Stomach smooth muscle (tissue), 2 donors: ENCODE measurements at regions not wholly inside any gene's neighbourhood (a gene's known extent, or its start where the extent isn't known, plus 50 kb on each side); places are given as distances from the start of the nearest gene placed in this dataset.
"Not testable (repeated sequence)": the region's sequence is repeated elsewhere in the genome, so short reads cannot be mapped to it uniquely, and the experiment has no call there.

Experiments used
- H3K27ac ChIP-seq: one replicate; pipeline ENCODE4 v1.7.0; 2013; ENCODE audit warnings: mild to moderate bottlenecking, low read length, inconsistent platforms
- H3K27me3 ChIP-seq, 2 donors: one replicate each; pipeline ENCODE4 v1.7.0; 2013; ENCODE audit warnings: low read length in 2 of 2; ENCODE audit not compliant: insufficient read depth in 2 of 2, control insufficient read depth in 1 of 2
- H3K36me3 ChIP-seq, 2 donors: one replicate each; pipeline ENCODE4 v1.7.0; 2013; ENCODE audit warnings: low read length in 2 of 2; ENCODE audit not compliant: control insufficient read depth in 2 of 2, insufficient read depth in 2 of 2
- H3K4me1 ChIP-seq: one replicate; pipeline ENCODE4 v1.7.0; 2013; ENCODE audit warnings: low read length; ENCODE audit not compliant: control insufficient read depth, insufficient read depth
- H3K4me3 ChIP-seq, 2 donors: one replicate each; pipeline ENCODE4 v1.7.0; 2013; ENCODE audit warnings: low read length in 2 of 2
- H3K9ac ChIP-seq, 2 donors: one replicate each; pipeline ENCODE4 v1.7.0; 2013; ENCODE audit warnings: low read length in 2 of 2, mild to moderate bottlenecking in 1 of 2
- H3K9me3 ChIP-seq, 2 donors: one replicate each; pipeline ENCODE4 v1.7.0; 2013; ENCODE audit warnings: low read length in 2 of 2; ENCODE audit not compliant: control insufficient read depth in 2 of 2
- donor health status: healthy.
- donor health status: Pancreatic carcinoma.

DNA sequence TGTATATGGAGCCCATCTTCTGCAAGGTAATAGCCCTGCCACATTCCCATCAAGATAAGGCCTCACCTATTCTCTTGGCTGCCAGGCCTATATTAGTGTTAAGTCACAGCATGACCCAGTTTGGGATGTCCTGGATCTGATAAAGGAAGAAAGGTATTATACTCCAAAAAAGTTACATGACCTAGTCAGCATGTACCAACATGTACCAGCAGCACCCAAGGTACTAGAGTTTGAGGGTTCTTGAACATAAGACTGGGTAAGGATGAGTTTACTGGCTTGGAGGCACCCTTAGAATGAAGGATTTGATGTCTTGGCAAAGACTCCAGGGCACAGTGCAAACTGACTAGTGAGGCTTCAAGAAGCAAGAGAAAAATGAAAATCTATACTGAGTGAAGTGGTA lies 232.5 kb downstream of the SQOR start:
- H3K4me3 ChIP-seq, result no peak overlapping the region
- no peaks in the 10 kb centered on the region for H3K27me3 ChIP-seq
- no peak overlapping the region for H3K9ac ChIP-seq
- H3K9me3 ChIP-seq, result no peaks in the 10 kb centered on the region
- no peaks in the 10 kb centered on the region for H3K36me3 ChIP-seq
- H3K4me1 ChIP-seq, result no peaks in the 10 kb centered on the region
- H3K27ac ChIP-seq, result no peak overlapping the region

DNA sequence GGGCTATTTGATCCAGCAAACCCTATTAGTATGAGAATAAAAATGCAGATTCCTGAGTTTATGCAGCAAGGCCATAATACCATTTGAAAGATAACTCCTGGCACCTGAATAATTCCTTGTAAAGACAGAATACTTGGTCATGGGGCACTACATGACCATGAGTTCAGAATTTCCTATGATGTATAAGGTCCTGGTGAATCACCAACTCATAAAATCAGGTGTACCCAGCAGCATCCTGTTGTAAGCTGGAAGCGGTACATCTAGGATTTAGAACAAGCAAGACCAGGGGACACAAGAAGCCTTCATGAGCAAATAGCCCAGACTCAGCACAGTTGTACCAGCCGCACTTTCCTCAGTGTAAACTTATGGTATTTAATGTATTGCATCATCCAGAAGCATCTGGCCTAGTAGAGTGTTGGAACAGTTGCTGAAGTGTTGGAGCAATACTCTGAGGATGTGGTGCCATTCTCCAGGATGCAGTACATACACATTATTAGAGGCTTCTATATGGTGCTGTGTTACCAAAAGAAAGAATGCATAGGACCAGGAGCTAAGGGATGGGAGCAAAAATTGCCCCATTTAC lies 233.4 kb downstream of the SQOR start:
- Histone ChIP-seq H3K4me1 (no peaks in the 10 kb centered on the region), H3K27me3 (no peaks in the 10 kb centered on the region), H3K27ac (no peak overlapping the region), H3K9me3 (no peaks in the 10 kb centered on the region), H3K4me3 (no peak overlapping the region), H3K36me3 (no peaks in the 10 kb centered on the region), H3K9ac (no peak overlapping the region)

DNA sequence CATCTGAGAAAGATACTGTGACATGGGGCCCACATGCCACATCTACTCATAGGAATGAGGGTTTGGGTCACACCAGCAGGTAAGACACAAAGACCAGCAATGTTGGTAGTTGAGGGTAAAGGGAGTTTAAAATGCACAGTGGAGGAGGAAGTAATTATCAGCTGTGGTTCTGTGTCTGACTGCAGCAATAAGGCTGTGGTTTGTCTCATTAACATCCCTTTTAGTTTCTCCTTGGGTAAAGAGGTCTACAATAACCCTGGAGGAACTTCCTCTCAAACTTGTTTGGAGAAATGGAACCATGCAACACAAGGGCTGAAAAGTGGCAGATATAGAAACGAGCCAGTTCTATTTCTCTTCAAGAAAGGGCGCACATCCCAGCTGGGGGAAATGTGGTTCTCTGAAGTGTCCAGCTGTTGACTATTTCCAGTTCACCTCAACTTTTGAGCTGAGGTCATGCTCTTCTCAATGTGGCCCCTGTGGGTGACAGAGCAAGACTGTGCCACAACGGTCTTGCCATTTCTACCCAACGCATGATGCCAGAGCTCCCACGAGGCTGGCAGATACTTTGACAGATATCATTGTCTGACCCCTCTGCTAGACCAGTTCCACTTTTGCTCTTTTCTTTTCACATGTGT lies 234.3 kb downstream of the SQOR start:
- H3K4me1 ChIP-seq, result no peaks in the 10 kb centered on the region
- no peaks in the 10 kb centered on the region for H3K36me3 ChIP-seq
- no peaks in the 10 kb centered on the region for H3K9me3 ChIP-seq
- no peaks in the 10 kb centered on the region for H3K27me3 ChIP-seq
- no peak overlapping the region for H3K9ac ChIP-seq
- H3K27ac ChIP-seq, result no peak overlapping the region
- H3K4me3 ChIP-seq, result no peak overlapping the region

DNA sequence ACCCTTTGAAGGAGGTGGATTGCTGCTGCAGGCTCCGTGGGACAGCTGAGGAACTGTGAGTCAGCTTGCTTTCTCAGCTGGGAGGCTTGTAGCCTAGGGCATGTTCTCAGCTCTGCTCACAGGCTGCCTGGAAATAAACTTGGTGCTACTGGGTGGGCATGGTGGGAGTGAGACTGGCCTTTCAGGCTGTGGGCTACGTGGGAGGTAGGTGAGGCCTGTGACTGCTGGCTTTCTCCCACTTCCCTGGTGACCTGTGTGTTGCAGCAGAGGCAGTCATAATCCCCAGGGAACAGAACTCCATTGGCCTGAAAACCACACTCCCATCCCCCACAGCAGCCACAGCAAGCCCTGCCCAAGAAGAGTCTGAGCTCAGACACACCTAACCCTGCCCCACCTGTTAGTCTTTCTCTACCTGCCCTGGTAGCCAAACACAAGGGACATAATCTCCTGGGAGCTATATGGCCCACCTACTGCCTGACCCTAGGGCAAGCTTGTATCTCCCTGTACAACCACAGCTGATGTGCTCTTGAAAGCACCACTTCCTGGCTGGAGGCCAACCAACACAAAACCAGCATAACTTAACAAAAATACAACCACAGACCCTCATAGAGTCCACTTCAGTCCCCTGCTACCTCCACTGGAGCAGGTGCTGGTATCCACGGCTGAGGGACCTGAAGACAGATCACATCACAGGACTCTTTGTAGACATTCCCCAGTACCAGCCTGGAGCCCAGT lies 236.5 kb downstream of the SQOR start:
- Histone ChIP-seq H3K9ac (no peak overlapping the region), H3K4me1 (no peaks in the 10 kb centered on the region), H3K27ac (no peak overlapping the region), H3K27me3 (no peaks in the 10 kb centered on the region), H3K36me3 (no peaks in the 10 kb centered on the region), H3K9me3 (no peaks in the 10 kb centered on the region), H3K4me3 (no peak overlapping the region)

DNA sequence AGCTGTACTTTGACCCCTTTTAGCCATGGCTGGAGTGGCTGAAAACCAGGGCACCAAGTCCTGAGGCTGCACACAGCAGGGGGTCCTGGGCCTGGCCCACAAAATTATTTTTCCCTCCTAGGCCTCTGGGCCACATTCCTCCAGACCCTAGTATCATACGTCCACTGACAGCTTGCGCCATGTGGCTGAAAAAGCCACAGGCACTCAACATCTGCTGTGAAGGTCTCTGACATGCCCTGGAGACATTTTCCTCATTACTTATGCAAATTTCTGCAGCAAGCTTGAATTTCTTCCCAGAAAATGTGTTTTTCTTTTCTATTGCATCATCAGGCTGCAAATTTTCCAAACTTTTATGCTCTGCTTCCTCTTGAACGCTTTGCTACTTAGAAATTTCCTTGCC lies 239.0 kb downstream of the SQOR start:
- Histone ChIP-seq H3K4me3 (no peak overlapping the region), H3K9ac (no peak overlapping the region), H3K4me1 (no peaks in the 10 kb centered on the region), H3K27me3 (no peaks in the 10 kb centered on the region), H3K9me3 (no peaks in the 10 kb centered on the region), H3K36me3 (no peaks in the 10 kb centered on the region), H3K27ac (no peak overlapping the region)

DNA sequence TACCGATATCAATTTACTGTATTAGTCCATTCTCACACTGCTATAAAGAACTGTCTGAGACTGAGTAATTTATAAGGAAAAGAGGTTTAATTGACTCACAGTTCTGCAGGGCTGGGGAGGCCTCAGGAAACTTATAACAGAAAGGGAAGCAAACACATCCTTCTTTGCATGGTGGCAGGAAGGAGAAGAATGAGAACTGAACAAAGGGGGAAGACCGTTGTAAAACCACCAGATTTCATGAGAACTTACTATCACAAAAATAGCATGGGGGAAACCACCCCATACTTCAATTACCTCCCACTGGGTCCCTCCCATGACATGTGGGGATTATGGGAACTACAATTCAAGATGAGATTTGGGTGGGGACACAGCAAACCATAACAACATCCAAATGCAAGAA lies 239.7 kb downstream of the SQOR start:
- H3K36me3 ChIP-seq, H3K4me1 ChIP-seq, H3K27ac ChIP-seq, H3K4me3 ChIP-seq, H3K9ac ChIP-seq, H3K9me3 ChIP-seq, H3K27me3 ChIP-seq: not testable (repeated sequence)

DNA sequence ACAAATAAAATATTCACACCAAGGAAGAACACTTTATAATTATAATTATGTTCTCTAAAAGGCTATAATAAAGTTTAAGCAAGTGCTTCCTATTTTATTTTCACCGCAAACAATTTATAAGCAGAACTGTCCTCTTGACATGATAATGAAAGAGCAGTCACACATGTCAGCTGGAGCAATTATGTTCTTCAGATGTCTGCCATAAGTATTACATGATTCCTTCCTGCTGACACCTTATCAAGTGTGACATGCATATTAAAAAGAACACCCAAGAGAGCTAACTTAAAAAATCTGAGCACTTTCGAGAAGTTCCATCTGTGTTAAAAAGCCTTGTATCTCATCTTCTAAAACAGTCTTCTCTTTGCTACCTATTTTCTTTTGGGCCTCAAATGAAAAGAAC lies 249.5 kb downstream of the SQOR start:
- Histone ChIP-seq H3K9ac (no peak overlapping the region), H3K4me3 (no peak overlapping the region), H3K9me3 (no peaks in the 10 kb centered on the region), H3K27ac (no peak overlapping the region), H3K4me1 (no peaks in the 10 kb centered on the region), H3K27me3 (no peaks in the 10 kb centered on the region), H3K36me3 (no peaks in the 10 kb centered on the region)

DNA sequence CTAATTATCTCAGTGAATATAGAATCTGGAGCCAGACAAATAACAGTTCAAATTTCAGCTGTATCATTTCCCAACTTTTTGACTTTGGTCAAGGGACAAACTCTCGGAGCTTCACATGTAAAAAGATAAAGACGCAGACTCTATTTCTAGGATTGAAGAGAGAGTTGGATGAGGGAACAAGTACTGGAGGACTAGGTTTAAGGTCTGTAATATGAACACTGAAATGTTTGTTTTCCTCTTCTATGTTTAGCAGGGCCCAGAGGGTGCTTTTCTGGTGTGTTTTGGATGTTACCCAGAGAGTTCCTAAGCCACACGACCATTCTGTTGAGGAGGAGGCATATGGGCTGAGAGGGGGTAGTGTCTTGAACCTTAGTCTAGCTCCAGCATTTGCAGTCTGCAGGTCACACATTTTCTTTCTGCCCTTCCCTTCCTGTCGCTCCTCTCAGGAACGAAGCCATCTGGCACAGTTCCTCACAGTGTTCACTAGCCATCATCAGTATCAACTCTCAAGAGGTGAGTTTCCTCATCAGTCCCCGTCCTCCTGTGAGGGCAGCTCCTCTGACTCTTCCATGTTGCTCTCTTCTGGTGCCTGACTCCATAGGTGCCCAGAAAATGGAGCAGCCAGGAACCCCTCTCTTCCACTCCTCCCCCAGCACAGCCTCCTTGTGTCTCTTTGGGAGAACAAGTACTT lies 250.1 kb downstream of the SQOR start:
- no peaks in the 10 kb centered on the region for H3K4me1 ChIP-seq
- no peak overlapping the region for H3K9ac ChIP-seq
- H3K27ac ChIP-seq, result no peak overlapping the region
- H3K36me3 ChIP-seq, result no peaks in the 10 kb centered on the region
- no peaks in the 10 kb centered on the region for H3K27me3 ChIP-seq
- no peak overlapping the region for H3K4me3 ChIP-seq
- H3K9me3 ChIP-seq, result no peaks in the 10 kb centered on the region

DNA sequence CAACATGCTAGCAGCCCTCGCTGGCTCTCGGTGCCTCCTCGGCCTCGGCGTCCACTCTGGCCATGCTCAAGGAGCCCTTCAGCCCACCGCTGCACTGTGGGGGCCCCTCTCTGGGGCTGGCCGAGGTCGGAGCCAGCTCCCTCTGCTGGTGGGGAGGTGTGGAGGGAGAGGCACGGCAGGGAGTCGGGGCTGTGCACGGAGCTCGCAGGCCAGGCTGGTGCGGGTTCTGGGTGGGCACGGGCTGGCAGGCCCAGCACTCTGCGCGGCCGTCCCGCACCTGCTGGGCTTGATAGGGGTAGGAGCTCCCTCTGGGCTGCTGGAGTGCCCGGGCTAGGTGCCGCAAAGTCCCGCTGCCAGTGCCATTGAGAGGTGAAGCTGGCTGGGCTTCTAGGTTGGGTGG lies 251.0 kb downstream of the SQOR start:
- Histone ChIP-seq H3K4me3 (no peak overlapping the region), H3K36me3 (no peaks in the 10 kb centered on the region), H3K4me1 (no peaks in the 10 kb centered on the region), H3K9ac (no peak overlapping the region), H3K9me3 (no peaks in the 10 kb centered on the region), H3K27ac (no peak overlapping the region), H3K27me3 (no peaks in the 10 kb centered on the region)

DNA sequence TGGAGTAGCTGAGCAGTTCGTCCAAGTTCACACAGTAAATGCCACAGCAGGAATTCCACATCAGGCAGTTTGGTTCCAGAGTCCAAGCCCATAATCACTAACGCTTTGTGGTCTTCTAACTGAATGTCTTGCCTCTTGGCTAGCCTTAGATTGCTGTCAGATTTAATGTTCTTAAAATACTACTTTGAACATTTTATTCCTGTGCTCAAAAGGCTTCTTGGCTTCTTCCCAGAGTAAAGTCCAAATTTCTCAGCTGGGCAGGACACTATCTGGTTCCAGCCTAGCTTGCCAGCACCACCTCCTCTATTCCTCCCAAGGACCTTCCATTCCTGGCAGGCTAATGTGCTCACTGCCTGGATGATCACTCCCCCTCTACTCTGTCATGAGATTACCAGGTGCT lies 256.9 kb downstream of the SQOR start:
- no peaks in the 10 kb centered on the region for H3K9me3 ChIP-seq
- no peak overlapping the region for H3K9ac ChIP-seq
- H3K4me1 ChIP-seq, result peaks cover 4% of the 10 kb centered on the region
- no peak overlapping the region for H3K27ac ChIP-seq
- H3K4me3 ChIP-seq, result no peak overlapping the region
- no peaks in the 10 kb centered on the region for H3K27me3 ChIP-seq
- no peaks in the 10 kb centered on the region for H3K36me3 ChIP-seq

DNA sequence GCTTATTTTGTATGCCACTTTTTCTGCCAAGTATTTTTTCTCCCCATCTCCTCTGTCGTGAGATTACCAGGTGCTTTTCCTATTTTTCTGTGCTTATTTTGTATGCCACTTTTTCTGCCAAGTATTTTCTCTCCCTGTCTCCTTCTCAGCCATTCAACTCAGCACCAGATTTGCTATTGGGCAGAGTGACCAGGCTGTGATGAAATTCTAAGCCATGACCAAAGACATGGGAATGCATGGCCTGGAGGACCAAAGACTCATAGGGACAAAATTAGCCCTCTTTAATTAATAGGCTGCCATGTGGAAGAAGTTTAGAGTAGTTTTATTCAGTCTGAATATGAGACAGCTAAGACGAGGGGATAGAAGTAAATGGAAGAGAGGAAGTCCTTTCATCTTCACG lies 257.4 kb downstream of the SQOR start:
- H3K4me1 ChIP-seq, result peaks cover 4% of the 10 kb centered on the region
- H3K4me3 ChIP-seq, result no peak overlapping the region
- no peaks in the 10 kb centered on the region for H3K9me3 ChIP-seq
- no peak overlapping the region for H3K9ac ChIP-seq
- no peaks in the 10 kb centered on the region for H3K27me3 ChIP-seq
- H3K27ac ChIP-seq, result no peak overlapping the region
- no peaks in the 10 kb centered on the region for H3K36me3 ChIP-seq
